ENCODE measurements at regions not wholly inside any gene's neighbourhood (a gene's known extent, or its start where the extent isn't known, plus 50 kb on each side); places are given as distances from the start of the nearest gene placed in this dataset.

- Histone ChIP-seq H3K18ac (ENCODE audit: low read length) (no peak overlapping the region), H3K27me3 (ENCODE audit: insufficient read depth, low read length, poor library complexity) (no peaks in the 10 kb centered on the region), H3K4me1 (ENCODE audit: control insufficient read depth, low read depth, low read length) (no peaks in the 10 kb centered on the region), H4K8ac (ENCODE audit: low read depth, low read length) (no peak overlapping the region), H3K4me3 (ENCODE audit: low read length) (no peak overlapping the region), H2BK5ac (ENCODE audit: low read length) (no peak overlapping the region), H4K5ac (ENCODE audit: low read length) (no peak overlapping the region), H2BK120ac (ENCODE audit: low read depth, low read length) (no peak overlapping the region), H3K27ac (ENCODE audit: low read depth, low read length) (no peak overlapping the region), H3K56ac (ENCODE audit: low read length) (no peak overlapping the region), H3K9ac (ENCODE audit: low read length) (no peak overlapping the region), H3K79me1 (ENCODE audit: low read length) (no peaks in the 10 kb centered on the region), H3K4ac (ENCODE audit: low read depth, low read length) (no peak overlapping the region), H3K23ac (ENCODE audit: low read length) (no peak overlapping the region), H3K36me3 (ENCODE audit: control insufficient read depth, insufficient read depth, low read length) (no peaks in the 10 kb centered on the region), H2BK15ac (replicated peaks; ENCODE audit: low read depth) (no peak overlapping the region), H3K79me2 (ENCODE audit: control insufficient read depth, insufficient read depth, low read length) (no peaks in the 10 kb centered on the region), H3K4me2 (ENCODE audit: low read length) (no peak overlapping the region), H2AK5ac (ENCODE audit: low read length) (no peak overlapping the region)
- no peak for DNase-seq
- WGBS (ENCODE audit: extremely low coverage, insufficient coverage, low lambda C conversion rate) = no CpG with 5 or more reads among the region's 6 CpGs
These were observed 126.6 kb upstream of the SDK2 start for GRCh38 chr17:73770849-73771229.

GRCh38 chr17:73772107-73772705 is 128.0 kb upstream of the SDK2 start:
- Histone ChIP-seq H3K9ac (ENCODE audit: low read length) (no peak overlapping the region), H3K27me3 (ENCODE audit: insufficient read depth, low read length, poor library complexity) (no peaks in the 10 kb centered on the region), H2BK15ac (replicated peaks; ENCODE audit: low read depth) (no peak overlapping the region)

GRCh38 chr17:73773702-73774101 is 129.5 kb upstream of the SDK2 start:
- Histone ChIP-seq H2BK120ac (ENCODE audit: low read depth, low read length) (no peak overlapping the region), H3K23ac (ENCODE audit: low read length) (no peak overlapping the region), H3K4me2 (ENCODE audit: low read length) (no peak overlapping the region), H3K4ac (ENCODE audit: low read depth, low read length) (no peak overlapping the region), H3K79me1 (ENCODE audit: low read length) (no peaks in the 10 kb centered on the region), H2BK15ac (replicated peaks; ENCODE audit: low read depth) (no peak overlapping the region), H3K79me2 (ENCODE audit: control insufficient read depth, insufficient read depth, low read length) (no peaks in the 10 kb centered on the region), H3K27me3 (ENCODE audit: insufficient read depth, low read length, poor library complexity) (no peaks in the 10 kb centered on the region), H3K56ac (ENCODE audit: low read length) (no peak overlapping the region), H4K8ac (ENCODE audit: low read depth, low read length) (no peak overlapping the region), H4K5ac (ENCODE audit: low read length) (no peak overlapping the region), H3K36me3 (ENCODE audit: control insufficient read depth, insufficient read depth, low read length) (no peaks in the 10 kb centered on the region), H3K9ac (ENCODE audit: low read length) (no peak overlapping the region), H3K4me3 (ENCODE audit: low read length) (no peak overlapping the region), H3K18ac (ENCODE audit: low read length) (no peak overlapping the region), H2AK5ac (ENCODE audit: low read length) (no peak overlapping the region), H3K4me1 (ENCODE audit: control insufficient read depth, low read depth, low read length) (no peaks in the 10 kb centered on the region), H3K27ac (ENCODE audit: low read depth, low read length) (no peak overlapping the region), H2BK5ac (ENCODE audit: low read length) (no peak overlapping the region)
- no peak for DNase-seq
- WGBS (ENCODE audit: extremely low coverage, insufficient coverage, low lambda C conversion rate) = no CpG with 5 or more reads among the region's 7 CpGs

More at GRCh38 chr17:73772107-73772705, 128.0 kb upstream of the SDK2 start:
- Histone ChIP-seq H3K4me1 (ENCODE audit: control insufficient read depth, low read depth, low read length) (no peaks in the 10 kb centered on the region), H3K4me3 (ENCODE audit: low read length) (no peak overlapping the region), H3K23ac (ENCODE audit: low read length) (no peak overlapping the region), H2BK5ac (ENCODE audit: low read length) (no peak overlapping the region), H3K18ac (ENCODE audit: low read length) (no peak overlapping the region), H3K36me3 (ENCODE audit: control insufficient read depth, insufficient read depth, low read length) (no peaks in the 10 kb centered on the region), H3K79me2 (ENCODE audit: control insufficient read depth, insufficient read depth, low read length) (no peaks in the 10 kb centered on the region), H2BK120ac (ENCODE audit: low read depth, low read length) (no peak overlapping the region), H3K56ac (ENCODE audit: low read length) (no peak overlapping the region), H3K27ac (ENCODE audit: low read depth, low read length) (no peak overlapping the region), H3K4me2 (ENCODE audit: low read length) (no peak overlapping the region), H3K79me1 (ENCODE audit: low read length) (no peaks in the 10 kb centered on the region), H3K4ac (ENCODE audit: low read depth, low read length) (no peak overlapping the region), H2AK5ac (ENCODE audit: low read length) (no peak overlapping the region), H4K5ac (ENCODE audit: low read length) (no peak overlapping the region), H4K8ac (ENCODE audit: low read depth, low read length) (no peak overlapping the region)
- no CpG with 5 or more reads among the region's 5 CpGs for WGBS (ENCODE audit: extremely low coverage, insufficient coverage, low lambda C conversion rate)
- no peak for DNase-seq

GRCh38 chr17:73774852-73775251 is 130.6 kb upstream of the SDK2 start:
- H3K27ac ChIP-seq (ENCODE audit: low read depth, low read length) = no peak overlapping the region
- no peak overlapping the region for H4K5ac ChIP-seq (ENCODE audit: low read length)
- no peak overlapping the region for H2AK5ac ChIP-seq (ENCODE audit: low read length)
- no peak overlapping the region for H3K4me3 ChIP-seq (ENCODE audit: low read length)
- no peaks in the 10 kb centered on the region for H3K79me1 ChIP-seq (ENCODE audit: low read length)
- WGBS (ENCODE audit: extremely low coverage, insufficient coverage, low lambda C conversion rate) = no CpG with 5 or more reads among the region's 7 CpGs
- no peaks in the 10 kb centered on the region for H3K36me3 ChIP-seq (ENCODE audit: control insufficient read depth, insufficient read depth, low read length)
- no peak for DNase-seq
- no peak overlapping the region for H3K23ac ChIP-seq (ENCODE audit: low read length)
- no peaks in the 10 kb centered on the region for H3K4me1 ChIP-seq (ENCODE audit: control insufficient read depth, low read depth, low read length)
- H2BK15ac ChIP-seq (replicated peaks; ENCODE audit: low read depth) = no peak overlapping the region
- no peak overlapping the region for H3K9ac ChIP-seq (ENCODE audit: low read length)
- no peak overlapping the region for H3K4ac ChIP-seq (ENCODE audit: low read depth, low read length)
- H3K4me2 ChIP-seq (ENCODE audit: low read length) = no peak overlapping the region
- H2BK120ac ChIP-seq (ENCODE audit: low read depth, low read length) = no peak overlapping the region
- H3K18ac ChIP-seq (ENCODE audit: low read length) = no peak overlapping the region
- no peak overlapping the region for H3K56ac ChIP-seq (ENCODE audit: low read length)
- H2BK5ac ChIP-seq (ENCODE audit: low read length) = no peak overlapping the region
- no peaks in the 10 kb centered on the region for H3K79me2 ChIP-seq (ENCODE audit: control insufficient read depth, insufficient read depth, low read length)
- no peak overlapping the region for H4K8ac ChIP-seq (ENCODE audit: low read depth, low read length)
- no peaks in the 10 kb centered on the region for H3K27me3 ChIP-seq (ENCODE audit: insufficient read depth, low read length, poor library complexity)

GRCh38 chr17:73776351-73777130 is 132.3 kb upstream of the SDK2 start:
- no peak for DNase-seq
- no peak overlapping the region for H2BK5ac ChIP-seq (ENCODE audit: low read length)
- no peak overlapping the region for H4K5ac ChIP-seq (ENCODE audit: low read length)
- no peak overlapping the region for H3K9ac ChIP-seq (ENCODE audit: low read length)
- H3K27ac ChIP-seq (ENCODE audit: low read depth, low read length) = no peak overlapping the region
- no peaks in the 10 kb centered on the region for H3K36me3 ChIP-seq (ENCODE audit: control insufficient read depth, insufficient read depth, low read length)
- no peaks in the 10 kb centered on the region for H3K79me1 ChIP-seq (ENCODE audit: low read length)
- no peak overlapping the region for H3K4me2 ChIP-seq (ENCODE audit: low read length)
- H2BK120ac ChIP-seq (ENCODE audit: low read depth, low read length) = no peak overlapping the region
- no peak overlapping the region for H3K4ac ChIP-seq (ENCODE audit: low read depth, low read length)
- no peak overlapping the region for H2BK15ac ChIP-seq (replicated peaks; ENCODE audit: low read depth)
- H3K4me3 ChIP-seq (ENCODE audit: low read length) = no peak overlapping the region
- H3K23ac ChIP-seq (ENCODE audit: low read length) = no peak overlapping the region
- H2AK5ac ChIP-seq (ENCODE audit: low read length) = no peak overlapping the region
- no peaks in the 10 kb centered on the region for H3K4me1 ChIP-seq (ENCODE audit: control insufficient read depth, low read depth, low read length)
- no CpG with 5 or more reads among the region's 21 CpGs for WGBS (ENCODE audit: extremely low coverage, insufficient coverage, low lambda C conversion rate)
- no peaks in the 10 kb centered on the region for H3K79me2 ChIP-seq (ENCODE audit: control insufficient read depth, insufficient read depth, low read length)
- no peaks in the 10 kb centered on the region for H3K27me3 ChIP-seq (ENCODE audit: insufficient read depth, low read length, poor library complexity)
- no peak overlapping the region for H3K18ac ChIP-seq (ENCODE audit: low read length)
- H3K56ac ChIP-seq (ENCODE audit: low read length) = no peak overlapping the region
- no peak overlapping the region for H4K8ac ChIP-seq (ENCODE audit: low read depth, low read length)

- H3K23ac ChIP-seq (ENCODE audit: low read length) = no peak overlapping the region
- H3K4me3 ChIP-seq (ENCODE audit: low read length) = no peak overlapping the region
- H3K79me1 ChIP-seq (ENCODE audit: low read length) = no peaks in the 10 kb centered on the region
- H4K8ac ChIP-seq (ENCODE audit: low read depth, low read length) = no peak overlapping the region
- H3K27ac ChIP-seq (ENCODE audit: low read depth, low read length) = no peak overlapping the region
- H4K5ac ChIP-seq (ENCODE audit: low read length) = no peak overlapping the region
- no peak overlapping the region for H3K4me2 ChIP-seq (ENCODE audit: low read length)
- H3K27me3 ChIP-seq (ENCODE audit: insufficient read depth, low read length, poor library complexity) = no peaks in the 10 kb centered on the region
- no peak overlapping the region for H2BK120ac ChIP-seq (ENCODE audit: low read depth, low read length)
- no peaks in the 10 kb centered on the region for H3K36me3 ChIP-seq (ENCODE audit: control insufficient read depth, insufficient read depth, low read length)
- H3K9ac ChIP-seq (ENCODE audit: low read length) = no peak overlapping the region
- no peak overlapping the region for H3K56ac ChIP-seq (ENCODE audit: low read length)
- WGBS (ENCODE audit: extremely low coverage, insufficient coverage, low lambda C conversion rate) = no CpG with 5 or more reads among the region's 7 CpGs
- H2BK5ac ChIP-seq (ENCODE audit: low read length) = no peak overlapping the region
- no peaks in the 10 kb centered on the region for H3K4me1 ChIP-seq (ENCODE audit: control insufficient read depth, low read depth, low read length)
- no peak for DNase-seq
- no peak overlapping the region for H2BK15ac ChIP-seq (replicated peaks; ENCODE audit: low read depth)
- H3K79me2 ChIP-seq (ENCODE audit: control insufficient read depth, insufficient read depth, low read length) = no peaks in the 10 kb centered on the region
- no peak overlapping the region for H2AK5ac ChIP-seq (ENCODE audit: low read length)
- no peak overlapping the region for H3K18ac ChIP-seq (ENCODE audit: low read length)
- H3K4ac ChIP-seq (ENCODE audit: low read depth, low read length) = no peak overlapping the region
These were observed 132.8 kb upstream of the SDK2 start for GRCh38 chr17:73777131-73777449.

Data from mesendoderm (in vitro differentiated cells).